HG02678 (cell line): ENCODE measurements at regions not wholly inside any gene's neighbourhood (a gene's known extent, or its start where the extent isn't known, plus 50 kb on each side); places are given as distances from the start of the nearest gene placed in this dataset.

Source experiments
- ATAC-seq: cut with Tn5 transposase; IDR thresholded peaks from one replicate; pipeline ENCODE4 v1.9.1; 2021; ENCODE audit warnings: mild to moderate bottlenecking, moderate library complexity; ENCODE audit not compliant: unreplicated experiment

GRCh38 chr6:163630572-163630971 lies 216.1 kb downstream of the QKI start:
- ATAC-seq = no peak

- ATAC-seq = no peak
Measured at GRCh38 chr6:163630096-163630495, 215.6 kb downstream of the QKI start.
